WTC11 (cell line): ENCODE measurements at regions not wholly inside any gene's neighbourhood (a gene's known extent, or its start where the extent isn't known, plus 50 kb on each side); places are given as distances from the start of the nearest gene placed in this dataset.

Experiments
- ATAC-seq: fragments of 200-7000 bp; cut with Tn5 transposase; 2 replicates; pipeline ENCODE4 v1.10.0; 2021; ENCODE audit warnings: mild to moderate bottlenecking, moderate library complexity
- CTCF ChIA-PET: fragments of 300-600 bp; sonication (Branson Sonifier 250); formaldehyde crosslinking; loops from one replicate; lab custom pipeline; 2021; ENCODE audit warnings: antibody characterized with exemption; lab: Charles Lee
- POLR2A ChIA-PET: fragments of 350-600 bp; sonication (Branson Sonifier 250); formaldehyde crosslinking; loops from one replicate; lab custom pipeline; 2021; ENCODE audit warnings: antibody characterized with exemption; lab: Charles Lee
- DNase-seq: peaks from one replicate; pipeline ENCODE4 v3.0.0; 2021; ENCODE audit warnings: low spot score
- H3K27ac Mint-ChIP-seq: 2 replicates; pipeline ENCODE4 v1.8.0; 2021; ENCODE audit warnings: mixed read lengths
- H3K27me3 Mint-ChIP-seq: 2 replicates; pipeline ENCODE4 v1.8.0; 2021; ENCODE audit warnings: low read depth, mild to moderate bottlenecking, moderate library complexity, mixed read lengths
- H3K36me3 Mint-ChIP-seq: 2 replicates; pipeline ENCODE4 v1.8.0; 2021; ENCODE audit warnings: mixed read lengths
- H3K4me1 Mint-ChIP-seq: 2 replicates; pipeline ENCODE4 v1.8.0; 2022; ENCODE audit warnings: mixed read lengths
- H3K4me3 Mint-ChIP-seq: 2 replicates; pipeline ENCODE4 v1.8.0; 2021; ENCODE audit warnings: mild to moderate bottlenecking, moderate library complexity, mixed read lengths
- H3K9me3 Mint-ChIP-seq: 2 replicates; pipeline ENCODE4 v1.8.0; 2021; ENCODE audit warnings: mixed read lengths
- NR2C2 ChIP-seq: sonication (generic); formaldehyde crosslinking; IDR thresholded peaks from 2 replicates; pipeline ENCODE4 v1.8.0; 2022; ENCODE audit warnings: mild to moderate bottlenecking, missing genetic modification reagents
- NR3C1 ChIP-seq: sonication (generic); formaldehyde crosslinking; conservative IDR thresholded peaks from 2 replicates; pipeline ENCODE4 v1.8.1; 2023; ENCODE audit warnings: low read depth, mild to moderate bottlenecking, missing genetic modification reagents
- TF ChIP-seq, protein P1 (sequence below): sonication (generic); formaldehyde crosslinking; IDR thresholded peaks from 2 replicates; pipeline ENCODE4 v1.8.0; 2023; ENCODE audit warnings: mild to moderate bottlenecking, missing genetic modification reagents
- TF ChIP-seq, protein P2 (sequence below): fragments of 250-450 bp; sonication (Bioruptor Pico); IDR thresholded peaks from 2 replicates; pipeline ENCODE4 v1.9.0; 2021; ENCODE audit warnings: mild to moderate bottlenecking
- TF ChIP-seq, protein P3 (sequence below): sonication (generic); formaldehyde crosslinking; IDR thresholded peaks from 2 replicates; pipeline ENCODE4 v1.8.1; 2023; ENCODE audit warnings: mild to moderate bottlenecking, moderate library complexity, missing genetic modification reagents
- TF ChIP-seq, protein P4 (sequence below): sonication (generic); formaldehyde crosslinking; IDR thresholded peaks from 2 replicates; pipeline ENCODE4 v1.8.1; 2023; ENCODE audit warnings: mild to moderate bottlenecking, missing genetic modification reagents
- TF ChIP-seq, protein P5 (sequence below): sonication (generic); formaldehyde crosslinking; conservative IDR thresholded peaks from 2 replicates; pipeline ENCODE4 v1.8.1; 2022; ENCODE audit warnings: mild to moderate bottlenecking, missing genetic modification reagents
- TF ChIP-seq, protein P6 (sequence below): sonication (generic); formaldehyde crosslinking; conservative IDR thresholded peaks from 2 replicates; pipeline ENCODE4 v1.8.1; 2023; ENCODE audit warnings: mild to moderate bottlenecking, low read depth, missing genetic modification reagents, moderate library complexity
- TF ChIP-seq, protein P7 (sequence below): sonication (generic); formaldehyde crosslinking; IDR thresholded peaks from 2 replicates; pipeline ENCODE4 v1.8.1; 2023; ENCODE audit warnings: mild to moderate bottlenecking, missing genetic modification reagents, borderline replicate concordance
- TF ChIP-seq, protein P8 (sequence below): sonication (generic); formaldehyde crosslinking; IDR thresholded peaks from 2 replicates; pipeline ENCODE4 v1.8.0; 2023; ENCODE audit warnings: missing genetic modification reagents, mild to moderate bottlenecking, borderline replicate concordance

DNA sequence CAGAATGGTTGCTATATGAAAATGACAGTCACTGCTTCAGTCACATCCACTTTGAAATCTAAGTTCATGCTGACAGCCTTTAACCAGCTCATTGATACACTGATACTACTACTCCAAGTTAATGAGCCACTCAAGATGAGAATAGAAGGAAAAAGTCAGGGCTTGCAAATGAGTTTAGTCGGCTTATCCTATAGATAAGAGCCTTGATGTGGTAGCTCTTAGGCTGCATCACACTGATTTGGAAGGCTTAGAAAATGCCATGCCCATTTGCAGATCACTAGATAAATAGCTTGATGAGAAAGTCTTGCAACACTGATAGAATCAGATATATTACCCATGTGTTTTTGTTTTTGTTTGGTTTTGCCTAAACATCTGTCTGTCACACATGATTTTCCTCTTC is 251.4 kb upstream of the ATXN7L3B start:
- no peaks in the 10 kb centered on the region for H3K27me3 Mint-ChIP-seq
- DNase-seq (no peak), ATAC-seq (no peak)
- no peaks in the 10 kb centered on the region for H3K36me3 Mint-ChIP-seq
- POLR2A ChIA-PET = no interaction called here
- CTCF ChIA-PET = no interaction called here
- no peaks in the 10 kb centered on the region for H3K9me3 Mint-ChIP-seq
- no peak overlapping the region for H3K4me3 Mint-ChIP-seq
- TF ChIP-seq, protein P1, sequence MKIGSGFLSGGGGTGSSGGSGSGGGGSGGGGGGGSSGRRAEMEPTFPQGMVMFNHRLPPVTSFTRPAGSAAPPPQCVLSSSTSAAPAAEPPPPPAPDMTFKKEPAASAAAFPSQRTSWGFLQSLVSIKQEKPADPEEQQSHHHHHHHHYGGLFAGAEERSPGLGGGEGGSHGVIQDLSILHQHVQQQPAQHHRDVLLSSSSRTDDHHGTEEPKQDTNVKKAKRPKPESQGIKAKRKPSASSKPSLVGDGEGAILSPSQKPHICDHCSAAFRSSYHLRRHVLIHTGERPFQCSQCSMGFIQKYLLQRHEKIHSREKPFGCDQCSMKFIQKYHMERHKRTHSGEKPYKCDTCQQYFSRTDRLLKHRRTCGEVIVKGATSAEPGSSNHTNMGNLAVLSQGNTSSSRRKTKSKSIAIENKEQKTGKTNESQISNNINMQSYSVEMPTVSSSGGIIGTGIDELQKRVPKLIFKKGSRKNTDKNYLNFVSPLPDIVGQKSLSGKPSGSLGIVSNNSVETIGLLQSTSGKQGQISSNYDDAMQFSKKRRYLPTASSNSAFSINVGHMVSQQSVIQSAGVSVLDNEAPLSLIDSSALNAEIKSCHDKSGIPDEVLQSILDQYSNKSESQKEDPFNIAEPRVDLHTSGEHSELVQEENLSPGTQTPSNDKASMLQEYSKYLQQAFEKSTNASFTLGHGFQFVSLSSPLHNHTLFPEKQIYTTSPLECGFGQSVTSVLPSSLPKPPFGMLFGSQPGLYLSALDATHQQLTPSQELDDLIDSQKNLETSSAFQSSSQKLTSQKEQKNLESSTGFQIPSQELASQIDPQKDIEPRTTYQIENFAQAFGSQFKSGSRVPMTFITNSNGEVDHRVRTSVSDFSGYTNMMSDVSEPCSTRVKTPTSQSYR (CRISPR knock-in tag) = no peak
- TF ChIP-seq, protein P2, sequence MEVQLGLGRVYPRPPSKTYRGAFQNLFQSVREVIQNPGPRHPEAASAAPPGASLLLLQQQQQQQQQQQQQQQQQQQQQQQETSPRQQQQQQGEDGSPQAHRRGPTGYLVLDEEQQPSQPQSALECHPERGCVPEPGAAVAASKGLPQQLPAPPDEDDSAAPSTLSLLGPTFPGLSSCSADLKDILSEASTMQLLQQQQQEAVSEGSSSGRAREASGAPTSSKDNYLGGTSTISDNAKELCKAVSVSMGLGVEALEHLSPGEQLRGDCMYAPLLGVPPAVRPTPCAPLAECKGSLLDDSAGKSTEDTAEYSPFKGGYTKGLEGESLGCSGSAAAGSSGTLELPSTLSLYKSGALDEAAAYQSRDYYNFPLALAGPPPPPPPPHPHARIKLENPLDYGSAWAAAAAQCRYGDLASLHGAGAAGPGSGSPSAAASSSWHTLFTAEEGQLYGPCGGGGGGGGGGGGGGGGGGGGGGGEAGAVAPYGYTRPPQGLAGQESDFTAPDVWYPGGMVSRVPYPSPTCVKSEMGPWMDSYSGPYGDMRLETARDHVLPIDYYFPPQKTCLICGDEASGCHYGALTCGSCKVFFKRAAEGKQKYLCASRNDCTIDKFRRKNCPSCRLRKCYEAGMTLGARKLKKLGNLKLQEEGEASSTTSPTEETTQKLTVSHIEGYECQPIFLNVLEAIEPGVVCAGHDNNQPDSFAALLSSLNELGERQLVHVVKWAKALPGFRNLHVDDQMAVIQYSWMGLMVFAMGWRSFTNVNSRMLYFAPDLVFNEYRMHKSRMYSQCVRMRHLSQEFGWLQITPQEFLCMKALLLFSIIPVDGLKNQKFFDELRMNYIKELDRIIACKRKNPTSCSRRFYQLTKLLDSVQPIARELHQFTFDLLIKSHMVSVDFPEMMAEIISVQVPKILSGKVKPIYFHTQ (CRISPR knock-in tag) = no peak
- TF ChIP-seq, protein P3, sequence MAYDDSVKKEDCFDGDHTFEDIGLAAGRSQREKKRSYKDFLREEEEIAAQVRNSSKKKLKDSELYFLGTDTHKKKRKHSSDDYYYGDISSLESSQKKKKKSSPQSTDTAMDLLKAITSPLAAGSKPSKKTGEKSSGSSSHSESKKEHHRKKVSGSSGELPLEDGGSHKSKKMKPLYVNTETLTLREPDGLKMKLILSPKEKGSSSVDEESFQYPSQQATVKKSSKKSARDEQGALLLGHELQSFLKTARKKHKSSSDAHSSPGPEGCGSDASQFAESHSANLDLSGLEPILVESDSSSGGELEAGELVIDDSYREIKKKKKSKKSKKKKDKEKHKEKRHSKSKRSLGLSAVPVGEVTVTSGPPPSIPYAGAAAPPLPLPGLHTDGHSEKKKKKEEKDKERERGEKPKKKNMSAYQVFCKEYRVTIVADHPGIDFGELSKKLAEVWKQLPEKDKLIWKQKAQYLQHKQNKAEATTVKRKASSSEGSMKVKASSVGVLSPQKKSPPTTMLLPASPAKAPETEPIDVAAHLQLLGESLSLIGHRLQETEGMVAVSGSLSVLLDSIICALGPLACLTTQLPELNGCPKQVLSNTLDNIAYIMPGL = no peak
- TF ChIP-seq, protein P4, sequence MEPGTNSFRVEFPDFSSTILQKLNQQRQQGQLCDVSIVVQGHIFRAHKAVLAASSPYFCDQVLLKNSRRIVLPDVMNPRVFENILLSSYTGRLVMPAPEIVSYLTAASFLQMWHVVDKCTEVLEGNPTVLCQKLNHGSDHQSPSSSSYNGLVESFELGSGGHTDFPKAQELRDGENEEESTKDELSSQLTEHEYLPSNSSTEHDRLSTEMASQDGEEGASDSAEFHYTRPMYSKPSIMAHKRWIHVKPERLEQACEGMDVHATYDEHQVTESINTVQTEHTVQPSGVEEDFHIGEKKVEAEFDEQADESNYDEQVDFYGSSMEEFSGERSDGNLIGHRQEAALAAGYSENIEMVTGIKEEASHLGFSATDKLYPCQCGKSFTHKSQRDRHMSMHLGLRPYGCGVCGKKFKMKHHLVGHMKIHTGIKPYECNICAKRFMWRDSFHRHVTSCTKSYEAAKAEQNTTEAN = no peak
- TF ChIP-seq NR3C1 (CRISPR knock-in tag) = no peak
- TF ChIP-seq, protein P5, sequence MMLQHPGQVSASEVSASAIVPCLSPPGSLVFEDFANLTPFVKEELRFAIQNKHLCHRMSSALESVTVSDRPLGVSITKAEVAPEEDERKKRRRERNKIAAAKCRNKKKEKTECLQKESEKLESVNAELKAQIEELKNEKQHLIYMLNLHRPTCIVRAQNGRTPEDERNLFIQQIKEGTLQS = no peak
- TF ChIP-seq, protein P6, sequence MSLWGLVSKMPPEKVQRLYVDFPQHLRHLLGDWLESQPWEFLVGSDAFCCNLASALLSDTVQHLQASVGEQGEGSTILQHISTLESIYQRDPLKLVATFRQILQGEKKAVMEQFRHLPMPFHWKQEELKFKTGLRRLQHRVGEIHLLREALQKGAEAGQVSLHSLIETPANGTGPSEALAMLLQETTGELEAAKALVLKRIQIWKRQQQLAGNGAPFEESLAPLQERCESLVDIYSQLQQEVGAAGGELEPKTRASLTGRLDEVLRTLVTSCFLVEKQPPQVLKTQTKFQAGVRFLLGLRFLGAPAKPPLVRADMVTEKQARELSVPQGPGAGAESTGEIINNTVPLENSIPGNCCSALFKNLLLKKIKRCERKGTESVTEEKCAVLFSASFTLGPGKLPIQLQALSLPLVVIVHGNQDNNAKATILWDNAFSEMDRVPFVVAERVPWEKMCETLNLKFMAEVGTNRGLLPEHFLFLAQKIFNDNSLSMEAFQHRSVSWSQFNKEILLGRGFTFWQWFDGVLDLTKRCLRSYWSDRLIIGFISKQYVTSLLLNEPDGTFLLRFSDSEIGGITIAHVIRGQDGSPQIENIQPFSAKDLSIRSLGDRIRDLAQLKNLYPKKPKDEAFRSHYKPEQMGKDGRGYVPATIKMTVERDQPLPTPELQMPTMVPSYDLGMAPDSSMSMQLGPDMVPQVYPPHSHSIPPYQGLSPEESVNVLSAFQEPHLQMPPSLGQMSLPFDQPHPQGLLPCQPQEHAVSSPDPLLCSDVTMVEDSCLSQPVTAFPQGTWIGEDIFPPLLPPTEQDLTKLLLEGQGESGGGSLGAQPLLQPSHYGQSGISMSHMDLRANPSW (CRISPR knock-in tag) = no peak
- H3K4me1 Mint-ChIP-seq = peaks cover 5% of the 10 kb centered on the region
- H3K27ac Mint-ChIP-seq = no peak overlapping the region

DNA sequence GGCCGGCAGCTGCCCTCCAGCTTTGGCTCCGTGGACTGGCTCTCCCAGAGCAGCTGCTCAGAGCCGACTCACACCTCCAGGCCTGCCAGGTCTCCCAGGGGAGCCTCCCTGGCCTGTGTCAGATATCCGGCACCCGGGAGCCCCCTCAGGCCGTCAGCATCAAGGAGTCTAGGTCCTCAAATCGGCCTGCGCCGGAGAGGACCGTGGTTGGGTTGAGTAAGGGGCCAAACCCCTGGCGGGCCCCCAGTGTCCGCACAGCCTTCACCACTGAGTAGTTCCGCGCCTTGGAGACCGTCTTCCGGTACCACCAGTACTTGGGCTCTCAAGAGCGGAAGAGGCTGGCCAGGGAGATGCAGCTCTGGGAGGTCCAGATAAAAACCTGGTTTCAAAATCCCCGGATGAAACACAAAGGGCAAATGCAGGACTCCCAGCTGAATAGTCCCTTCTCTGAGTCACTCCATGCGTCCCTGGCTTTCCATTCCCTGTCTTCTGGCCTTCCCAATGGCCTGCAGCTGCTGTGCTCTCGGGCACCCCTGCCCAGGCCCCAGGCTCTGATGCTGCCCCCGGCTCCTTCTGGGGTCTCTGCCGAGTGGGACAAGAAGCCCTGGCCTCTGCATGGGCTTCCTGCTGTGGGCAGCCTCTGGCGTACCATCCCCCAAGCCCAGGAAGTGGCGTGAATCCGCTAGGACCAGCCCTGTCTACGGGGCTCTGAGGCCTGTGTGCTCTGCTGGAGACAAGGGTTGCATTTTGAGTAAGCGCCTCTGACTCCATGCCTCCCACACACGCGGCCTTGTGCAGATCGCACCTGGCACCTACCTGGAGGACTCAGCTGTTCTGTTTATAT is 245.1 kb upstream of the ATXN7L3B start:
- Mint-ChIP-seq H3K4me1 (peaks cover 20% of the 10 kb centered on the region), H3K36me3 (no peaks in the 10 kb centered on the region), H3K9me3 (no peaks in the 10 kb centered on the region), H3K27ac (no peak overlapping the region), H3K27me3 (no peaks in the 10 kb centered on the region), H3K4me3 (no peak overlapping the region)
- ATAC-seq (peak; percentile 83), DNase-seq (peak; percentile 28)
- CTCF ChIA-PET = no interaction called here
- POLR2A ChIA-PET = no interaction called here
- TF ChIP-seq, protein P7, sequence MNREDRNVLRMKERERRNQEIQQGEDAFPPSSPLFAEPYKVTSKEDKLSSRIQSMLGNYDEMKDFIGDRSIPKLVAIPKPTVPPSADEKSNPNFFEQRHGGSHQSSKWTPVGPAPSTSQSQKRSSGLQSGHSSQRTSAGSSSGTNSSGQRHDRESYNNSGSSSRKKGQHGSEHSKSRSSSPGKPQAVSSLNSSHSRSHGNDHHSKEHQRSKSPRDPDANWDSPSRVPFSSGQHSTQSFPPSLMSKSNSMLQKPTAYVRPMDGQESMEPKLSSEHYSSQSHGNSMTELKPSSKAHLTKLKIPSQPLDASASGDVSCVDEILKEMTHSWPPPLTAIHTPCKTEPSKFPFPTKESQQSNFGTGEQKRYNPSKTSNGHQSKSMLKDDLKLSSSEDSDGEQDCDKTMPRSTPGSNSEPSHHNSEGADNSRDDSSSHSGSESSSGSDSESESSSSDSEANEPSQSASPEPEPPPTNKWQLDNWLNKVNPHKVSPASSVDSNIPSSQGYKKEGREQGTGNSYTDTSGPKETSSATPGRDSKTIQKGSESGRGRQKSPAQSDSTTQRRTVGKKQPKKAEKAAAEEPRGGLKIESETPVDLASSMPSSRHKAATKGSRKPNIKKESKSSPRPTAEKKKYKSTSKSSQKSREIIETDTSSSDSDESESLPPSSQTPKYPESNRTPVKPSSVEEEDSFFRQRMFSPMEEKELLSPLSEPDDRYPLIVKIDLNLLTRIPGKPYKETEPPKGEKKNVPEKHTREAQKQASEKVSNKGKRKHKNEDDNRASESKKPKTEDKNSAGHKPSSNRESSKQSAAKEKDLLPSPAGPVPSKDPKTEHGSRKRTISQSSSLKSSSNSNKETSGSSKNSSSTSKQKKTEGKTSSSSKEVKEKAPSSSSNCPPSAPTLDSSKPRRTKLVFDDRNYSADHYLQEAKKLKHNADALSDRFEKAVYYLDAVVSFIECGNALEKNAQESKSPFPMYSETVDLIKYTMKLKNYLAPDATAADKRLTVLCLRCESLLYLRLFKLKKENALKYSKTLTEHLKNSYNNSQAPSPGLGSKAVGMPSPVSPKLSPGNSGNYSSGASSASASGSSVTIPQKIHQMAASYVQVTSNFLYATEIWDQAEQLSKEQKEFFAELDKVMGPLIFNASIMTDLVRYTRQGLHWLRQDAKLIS (CRISPR knock-in tag) = no peak
- no peak for TF ChIP-seq NR2C2 (CRISPR knock-in tag)
- TF ChIP-seq, protein P8, sequence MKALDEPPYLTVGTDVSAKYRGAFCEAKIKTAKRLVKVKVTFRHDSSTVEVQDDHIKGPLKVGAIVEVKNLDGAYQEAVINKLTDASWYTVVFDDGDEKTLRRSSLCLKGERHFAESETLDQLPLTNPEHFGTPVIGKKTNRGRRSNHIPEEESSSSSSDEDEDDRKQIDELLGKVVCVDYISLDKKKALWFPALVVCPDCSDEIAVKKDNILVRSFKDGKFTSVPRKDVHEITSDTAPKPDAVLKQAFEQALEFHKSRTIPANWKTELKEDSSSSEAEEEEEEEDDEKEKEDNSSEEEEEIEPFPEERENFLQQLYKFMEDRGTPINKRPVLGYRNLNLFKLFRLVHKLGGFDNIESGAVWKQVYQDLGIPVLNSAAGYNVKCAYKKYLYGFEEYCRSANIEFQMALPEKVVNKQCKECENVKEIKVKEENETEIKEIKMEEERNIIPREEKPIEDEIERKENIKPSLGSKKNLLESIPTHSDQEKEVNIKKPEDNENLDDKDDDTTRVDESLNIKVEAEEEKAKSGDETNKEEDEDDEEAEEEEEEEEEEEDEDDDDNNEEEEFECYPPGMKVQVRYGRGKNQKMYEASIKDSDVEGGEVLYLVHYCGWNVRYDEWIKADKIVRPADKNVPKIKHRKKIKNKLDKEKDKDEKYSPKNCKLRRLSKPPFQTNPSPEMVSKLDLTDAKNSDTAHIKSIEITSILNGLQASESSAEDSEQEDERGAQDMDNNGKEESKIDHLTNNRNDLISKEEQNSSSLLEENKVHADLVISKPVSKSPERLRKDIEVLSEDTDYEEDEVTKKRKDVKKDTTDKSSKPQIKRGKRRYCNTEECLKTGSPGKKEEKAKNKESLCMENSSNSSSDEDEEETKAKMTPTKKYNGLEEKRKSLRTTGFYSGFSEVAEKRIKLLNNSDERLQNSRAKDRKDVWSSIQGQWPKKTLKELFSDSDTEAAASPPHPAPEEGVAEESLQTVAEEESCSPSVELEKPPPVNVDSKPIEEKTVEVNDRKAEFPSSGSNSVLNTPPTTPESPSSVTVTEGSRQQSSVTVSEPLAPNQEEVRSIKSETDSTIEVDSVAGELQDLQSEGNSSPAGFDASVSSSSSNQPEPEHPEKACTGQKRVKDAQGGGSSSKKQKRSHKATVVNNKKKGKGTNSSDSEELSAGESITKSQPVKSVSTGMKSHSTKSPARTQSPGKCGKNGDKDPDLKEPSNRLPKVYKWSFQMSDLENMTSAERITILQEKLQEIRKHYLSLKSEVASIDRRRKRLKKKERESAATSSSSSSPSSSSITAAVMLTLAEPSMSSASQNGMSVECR (CRISPR knock-in tag) = no peak
